ENCODE measurements at regions not wholly inside any gene's neighbourhood (a gene's known extent, or its start where the extent isn't known, plus 50 kb on each side); places are given as distances from the start of the nearest gene placed in this dataset.

GRCh38 chr4:27350161-27350560 is 489.5 kb downstream of the STIM2 start:
- H3K9me3 ChIP-seq (replicated peaks; ENCODE audit: control insufficient read depth, insufficient read depth, low read length): no peaks in the 10 kb centered on the region
- TF ChIP-seq MAX (IDR thresholded peaks at IDR 0.05; ENCODE audit: low read depth, low read length): no peak
- no peak for TF ChIP-seq TBL1XR1 (IDR thresholded peaks at IDR 0.05; ENCODE audit: low read depth, low read length)
- no peak for TF ChIP-seq CEBPB (IDR thresholded peaks at IDR 0.05; ENCODE audit: borderline replicate concordance in 1 of 2, low read depth in 2 of 2, low read length in 2 of 2)
- no peak for TF ChIP-seq TCF3 (IDR thresholded peaks at IDR 0.05; ENCODE audit: borderline replicate concordance, insufficient read depth, low read depth, low read length)
- no peak for TF ChIP-seq SIN3A (IDR thresholded peaks at IDR 0.05; ENCODE audit: low read depth, low read length)
- TF ChIP-seq ZBTB40 (IDR thresholded peaks at IDR 0.05; ENCODE audit: borderline replicate concordance): no peak
- TF ChIP-seq CHD1 (IDR thresholded peaks at IDR 0.05; ENCODE audit: low read depth, low read length): no peak
- ATAC-seq (no peak), FAIRE-seq (no peak), DNase-seq (ENCODE audit: low read depth, low spot score) (no peak)
- in situ Hi-C loops (cut with MboI) (no loop called here), intact Hi-C loops (cut with micrococcal nuclease; ENCODE audit: unreplicated experiment) (no loop called here)
- BruUV-seq (replicated peaks): no TSS peak
- CTCF ChIA-PET: no interaction called here
- no peaks in the 10 kb centered on the region for H3K27me3 ChIP-seq (replicated peaks in 1 of 2; ENCODE audit: control insufficient read depth in 2 of 2, insufficient read depth in 2 of 2, low read length in 1 of 2)
- no peaks in the 10 kb centered on the region for H3K79me2 ChIP-seq (ENCODE audit: control insufficient read depth, insufficient read depth, low read length)
- POLR2A ChIA-PET: no interaction called here
- H3K27ac ChIP-seq (ENCODE audit: control insufficient read depth, insufficient read depth): no peak overlapping the region
- H3K36me3 ChIP-seq (ENCODE audit: control insufficient read depth in 2 of 2, insufficient read depth in 2 of 2, low read length in 1 of 2): no peaks in the 10 kb centered on the region
- no peak overlapping the region for H3K4me2 ChIP-seq (ENCODE audit: control insufficient read depth, insufficient read depth)
- no peaks in the 10 kb centered on the region for H4K20me1 ChIP-seq (ENCODE audit: control insufficient read depth, insufficient read depth)
- RAD21 ChIA-PET (ENCODE audit: unreplicated experiment): no interaction called here
- no peak overlapping the region for H2AFZ ChIP-seq (ENCODE audit: control insufficient read depth, low read depth, low read length)
- WGBS (ENCODE audit: insufficient coverage, insufficient replicate concordance, low lambda C conversion rate, missing lambda C conversion rate): 30% methylated on average over 3 of the region's 3 CpGs
- H3K4me1 ChIP-seq (ENCODE audit: control insufficient read depth, insufficient read depth, low read length): no peaks in the 10 kb centered on the region
- SMC1A ChIA-PET (ENCODE audit: uncharacterized antibody, unreplicated experiment): no interaction called here
- no peak overlapping the region for H3K4me3 ChIP-seq
- H3K9ac ChIP-seq (ENCODE audit: control insufficient read depth, insufficient read depth, low read length): no peak overlapping the region

Data from GM12878 (cell line).